GM23338 (cell line): ENCODE measurements at regions not wholly inside any gene's neighbourhood (a gene's known extent, or its start where the extent isn't known, plus 50 kb on each side); places are given as distances from the start of the nearest gene placed in this dataset.

Source experiments
- ATAC-seq: fragments of 200-7000 bp; cut with Tn5 transposase; 3 replicates; pipeline ENCODE4 v1.9.1; 2020
- DNase-seq: peaks from one replicate; pipeline ENCODE4 v3.0.0-alpha.2; 2015; ENCODE audit warnings: low spot score
- H2AFZ ChIP-seq: fragments of 200-600 bp; sonication (generic); 2 replicates; pipeline ENCODE4 v1.8.0; 2016; ENCODE audit warnings: antibody characterized with exemption, mild to moderate bottlenecking, moderate library complexity
- H3F3A ChIP-seq: fragments of 200-600 bp; sonication (generic); replicated peaks from 2 replicates; pipeline ENCODE4 v1.8.0; 2017; ENCODE audit warnings: antibody characterized with exemption, mixed run types, low read depth
- H3K27ac ChIP-seq: fragments of 200-600 bp; sonication (generic); 2 replicates; pipeline ENCODE4 v1.6.1; 2016; ENCODE audit warnings: low read depth
- H3K27me3 ChIP-seq: fragments of 200-600 bp; sonication (generic); 2 replicates; pipeline ENCODE4 v1.8.0; 2016; ENCODE audit warnings: mild to moderate bottlenecking, mixed run types, moderate library complexity; ENCODE audit not compliant: insufficient read depth
- H3K36me3 ChIP-seq: fragments of 200-600 bp; sonication (generic); 2 replicates; pipeline ENCODE4 v1.8.0; 2016; ENCODE audit warnings: mild to moderate bottlenecking; ENCODE audit not compliant: insufficient read depth
- H3K4me1 ChIP-seq: fragments of 200-600 bp; sonication (generic); 2 replicates; pipeline ENCODE4 v1.8.0; 2016; ENCODE audit warnings: mild to moderate bottlenecking, moderate library complexity; ENCODE audit not compliant: insufficient read depth
- H3K4me2 ChIP-seq: fragments of 200-600 bp; sonication (generic); 2 replicates; pipeline ENCODE4 v1.7.1; 2017; ENCODE audit warnings: mixed run types
- H3K4me3 ChIP-seq: fragments of 200-600 bp; sonication (generic); 2 replicates; pipeline ENCODE4 v1.6.1; 2016; ENCODE audit warnings: mixed run types
- H3K79me2 ChIP-seq: fragments of 200-600 bp; sonication (generic); replicated peaks from 2 replicates; pipeline ENCODE4 v1.8.0; 2017; ENCODE audit warnings: mild to moderate bottlenecking; ENCODE audit not compliant: insufficient read depth
- H3K9me2 ChIP-seq: fragments of 200-600 bp; sonication (generic); 2 replicates; pipeline ENCODE4 v1.8.0; 2017; ENCODE audit not compliant: insufficient read depth
- H4K20me1 ChIP-seq: fragments of 200-600 bp; sonication (generic); replicated peaks from 2 replicates; pipeline ENCODE4 v1.8.0; 2017; ENCODE audit warnings: mild to moderate bottlenecking; ENCODE audit not compliant: insufficient read depth
- H3K27ac Mint-ChIP-seq: 2 replicates; pipeline ENCODE4 v1.8.0; 2020; ENCODE audit warnings: inconsistent platforms, mild to moderate bottlenecking, moderate library complexity, mixed read lengths
- H3K27me3 Mint-ChIP-seq: 3 replicates; pipeline ENCODE4 v1.8.0; 2022; ENCODE audit warnings: low read depth, mild to moderate bottlenecking, moderate library complexity, mixed read lengths, inconsistent platforms; ENCODE audit not compliant: insufficient read depth, poor library complexity
- H3K36me3 Mint-ChIP-seq: 3 replicates; pipeline ENCODE4 v1.8.0; 2021; ENCODE audit warnings: low read depth, mild to moderate bottlenecking, inconsistent platforms, moderate library complexity, mixed read lengths
- H3K4me1 Mint-ChIP-seq: 3 replicates; pipeline ENCODE4 v1.8.0; 2020; ENCODE audit warnings: mild to moderate bottlenecking, inconsistent platforms, mixed read lengths
- H3K4me3 Mint-ChIP-seq: 3 replicates; pipeline ENCODE4 v1.8.0; 2021; ENCODE audit warnings: moderate library complexity, mild to moderate bottlenecking, inconsistent platforms, mixed read lengths
- H3K9me3 Mint-ChIP-seq: 3 replicates; pipeline ENCODE4 v1.8.0; 2020; ENCODE audit warnings: moderate library complexity, mild to moderate bottlenecking, inconsistent platforms, mixed read lengths
- CREB1 ChIP-seq: fragments of 250-450 bp; sonication (Bioruptor Pico); IDR thresholded peaks from 2 replicates; pipeline ENCODE4 v1.5.0; 2020; ENCODE audit warnings: low read depth, mild to moderate bottlenecking, moderate library complexity
- CTCF ChIP-seq, 2 experiments: fragments of 200-600 bp in 1 of 2; sonication (generic) in 1 of 2; conservative IDR thresholded peaks; 2 replicates each; pipeline versions ENCODE4 v1.5.1 to v1.6.1; 2016 to 2017; ENCODE audit warnings: antibody characterized with exemption in 2 of 2, low read depth in 2 of 2, mild to moderate bottlenecking in 2 of 2, moderate library complexity in 1 of 2
- ETS1 ChIP-seq: IDR thresholded peaks from 2 replicates; pipeline ENCODE4 v1.6.1; 2016; ENCODE audit warnings: antibody characterized with exemption
- EZH2 ChIP-seq: fragments of 200-600 bp; sonication (generic); IDR thresholded peaks from one replicate; pipeline ENCODE4 v1.8.0; 2017; ENCODE audit warnings: antibody characterized with exemption, mild to moderate bottlenecking, low read depth; ENCODE audit not compliant: unreplicated experiment
- EZH2phosphoT487 ChIP-seq: fragments of 200-600 bp; sonication (generic); IDR thresholded peaks from one replicate; pipeline ENCODE4 v1.8.1; 2018; ENCODE audit warnings: antibody characterized with exemption; ENCODE audit not compliant: unreplicated experiment
- JUNB ChIP-seq: IDR thresholded peaks from one replicate; pipeline ENCODE4 v1.6.1; 2016; ENCODE audit warnings: antibody characterized with exemption; ENCODE audit not compliant: unreplicated experiment
- NANOG ChIP-seq: IDR thresholded peaks from 2 replicates; pipeline ENCODE4 v1.6.1; 2016; ENCODE audit warnings: antibody characterized with exemption, borderline replicate concordance
- POLR2AphosphoS5 ChIP-seq: IDR thresholded peaks from 2 replicates; pipeline ENCODE4 v1.6.1; 2016; ENCODE audit warnings: antibody characterized with exemption, low read depth
- REST ChIP-seq: IDR thresholded peaks from one replicate; pipeline ENCODE4 v1.6.1; 2018; ENCODE audit warnings: antibody characterized with exemption; ENCODE audit not compliant: unreplicated experiment
- STAT1 ChIP-seq: IDR thresholded peaks from one replicate; pipeline ENCODE4 v1.6.1; 2016; ENCODE audit warnings: antibody characterized with exemption; ENCODE audit not compliant: unreplicated experiment
- ZNF114 ChIP-seq: fragments of 250-450 bp; sonication (Bioruptor Pico); IDR thresholded peaks from 2 replicates; pipeline ENCODE4 v1.5.0; 2020; ENCODE audit warnings: mild to moderate bottlenecking, moderate library complexity
- ZNF331 ChIP-seq: fragments of 250-450 bp; sonication (Bioruptor Pico); IDR thresholded peaks from 2 replicates; pipeline ENCODE4 v1.5.0; 2020; ENCODE audit warnings: low read depth, mild to moderate bottlenecking, moderate library complexity
- ZNF462 ChIP-seq: fragments of 250-450 bp; sonication (Bioruptor Pico); IDR thresholded peaks from 2 replicates; pipeline ENCODE4 v1.5.0; 2020; ENCODE audit warnings: mild to moderate bottlenecking, moderate library complexity

GRCh38 chr7:110148054-110148453 is 942.9 kb upstream of the LRRN3 start:
- Histone ChIP-seq H4K20me1 (no peaks in the 10 kb centered on the region), H3K4me3 (no peak overlapping the region), H3K36me3 (no peaks in the 10 kb centered on the region; the same call in 1 of the 2 replicates), H3K79me2 (no peaks in the 10 kb centered on the region), H3K27me3 (no peaks in the 10 kb centered on the region), H3K9me2 (peaks cover 8% of the 10 kb centered on the region; the same call in 1 of the 2 replicates), H3K4me1 (no peaks in the 10 kb centered on the region), H3K4me2 (no peak overlapping the region), H2AFZ (no peak overlapping the region), H3K27ac (no peak overlapping the region), H3F3A (no peaks in the 10 kb centered on the region)
- Mint-ChIP-seq H3K36me3 (peaks cover 22% of the 10 kb centered on the region; the same call in 2 of the 3 replicates), H3K4me3 (no peak overlapping the region), H3K27ac (no peak overlapping the region), H3K4me1 (no peaks in the 10 kb centered on the region), H3K9me3 (peaks cover 19% of the 10 kb centered on the region), H3K27me3 (no peaks in the 10 kb centered on the region)
- DNase-seq (no peak), ATAC-seq (no peak)
- TF ChIP-seq STAT1 (no peak), EZH2 (no peak), ETS1 (no peak), ZNF331 (CRISPR knock-in tag) (no peak), EZH2phosphoT487 (no peak), REST (no peak), JUNB (no peak), ZNF462 (CRISPR knock-in tag) (no peak), POLR2AphosphoS5 (no peak), CREB1 (CRISPR knock-in tag) (no peak), NANOG (no peak), CTCF (conservative IDR thresholded peaks at IDR 0.05; ENCODE audit: low read depth in 2 of 2) (no peak), ZNF114 (no peak)
